Kidney glomerular epithelial cell (primary cell): ENCODE measurements at regions not wholly inside any gene's neighbourhood (a gene's known extent, or its start where the extent isn't known, plus 50 kb on each side); places are given as distances from the start of the nearest gene placed in this dataset.
A peak's percentile ranks its signal among the peaks of the same experiment; 100 is the strongest.

Source experiments
- DNase-seq: peaks from one replicate; lab custom pipeline; 2025; lab: John Stamatoyannopoulos, UW

GRCh38 chr14:49464885-49465284 lies 121.3 kb downstream of the RPS29 start:
- no peak for DNase-seq

GRCh38 chr14:49463146-49463545 lies 123.0 kb downstream of the RPS29 start:
- DNase-seq: no peak

DNA sequence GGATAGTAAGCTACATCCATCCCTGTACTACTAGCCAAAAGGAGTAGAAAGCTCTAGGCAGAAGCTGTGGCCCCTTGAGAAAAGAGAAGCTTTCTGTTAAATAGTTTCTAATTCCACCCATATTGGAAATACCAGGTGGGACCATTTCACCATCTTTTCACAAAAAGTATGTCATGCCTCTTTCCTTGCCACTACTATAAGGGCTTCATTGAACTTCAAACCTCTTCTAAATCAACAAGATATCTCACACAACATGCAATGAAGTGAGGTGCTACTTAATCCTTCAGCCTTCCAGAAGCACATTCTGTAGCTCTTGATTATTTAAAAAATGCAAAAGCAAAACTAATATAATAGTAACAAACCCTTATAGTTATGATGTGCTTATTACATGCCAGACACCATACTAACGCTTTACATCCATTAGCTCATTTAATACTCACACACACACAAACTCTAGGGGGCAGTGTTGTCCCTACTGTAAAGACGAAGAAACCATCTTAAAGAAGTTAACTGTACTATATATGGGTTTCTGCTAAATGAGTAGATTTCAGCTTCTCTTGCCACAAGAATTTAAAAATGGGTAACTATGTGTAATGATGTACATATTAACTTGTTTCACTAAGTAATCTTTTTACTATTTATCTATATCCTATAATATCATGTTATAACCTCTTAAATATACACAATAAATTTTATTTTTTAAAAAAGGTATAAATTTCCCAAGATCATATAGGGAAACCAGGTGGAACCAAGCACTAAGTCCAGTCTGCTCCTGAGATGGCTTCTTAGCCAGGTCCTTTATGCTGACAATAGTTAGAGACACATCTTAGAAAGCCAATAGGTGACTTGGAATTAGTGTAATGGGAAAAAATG lies 124.4 kb downstream of the RPS29 start:
- peak; percentile 82 for DNase-seq

DNA sequence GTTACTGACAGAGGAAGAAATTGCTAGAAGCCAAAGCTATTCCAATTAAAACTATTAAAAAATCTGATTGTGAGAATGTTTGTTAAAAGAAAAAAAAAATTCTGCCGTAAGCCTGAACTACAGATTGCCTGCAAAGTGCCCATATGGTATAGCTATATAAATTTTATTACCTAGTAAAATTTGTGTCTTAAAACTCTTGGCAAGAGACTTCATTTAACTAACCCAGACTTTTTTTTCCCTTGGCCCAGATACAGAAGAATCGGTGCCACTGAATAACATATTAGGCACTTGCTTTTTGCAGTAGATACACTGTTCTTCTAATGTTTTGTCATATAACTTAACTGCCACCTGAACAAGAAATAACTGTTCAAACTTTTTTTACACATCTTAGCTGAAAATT lies 125.5 kb downstream of the RPS29 start:
- DNase-seq: no peak

DNA sequence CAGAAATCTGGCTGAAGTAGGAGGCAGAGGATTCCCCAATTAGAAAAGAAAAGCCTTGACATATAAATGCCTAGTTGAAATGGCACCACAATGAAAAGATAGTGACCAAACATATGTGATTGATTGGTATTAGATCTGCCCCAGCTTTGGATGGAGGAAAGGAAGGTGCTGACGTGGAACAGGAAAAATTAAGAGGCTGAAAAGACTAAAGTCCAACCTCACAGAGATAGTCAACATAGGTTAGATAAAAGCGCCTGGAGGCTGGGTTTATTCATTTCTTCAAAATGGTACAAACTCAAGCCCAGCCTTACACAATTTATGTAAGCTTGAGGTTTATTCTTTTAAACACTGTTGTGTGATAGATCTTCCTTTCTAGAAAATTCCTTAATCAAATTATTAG lies 129.6 kb downstream of the RPS29 start:
- no peak for DNase-seq

DNA sequence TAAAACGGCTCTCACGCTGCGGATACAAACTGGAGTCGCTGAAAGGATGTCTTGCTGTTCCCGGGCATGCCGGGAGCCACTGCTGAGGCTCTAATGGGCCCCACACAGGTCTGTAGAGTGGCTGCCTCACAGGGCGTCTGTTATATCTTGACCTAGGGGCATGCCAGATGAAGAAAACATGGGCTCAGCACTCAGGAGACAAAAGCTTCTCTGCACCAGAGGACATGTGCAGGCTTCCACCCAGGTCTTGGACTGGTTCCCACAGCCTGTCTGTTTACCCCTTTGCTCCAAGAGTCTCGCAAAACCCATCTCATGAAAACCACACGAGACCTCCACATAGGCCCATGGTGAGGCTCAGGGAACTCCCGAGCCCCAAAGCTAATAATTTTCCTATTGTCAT lies 134.2 kb downstream of the RPS29 start:
- DNase-seq: no peak

- DNase-seq: no peak
Observed at GRCh38 chr14:49449749-49450148, 136.4 kb downstream of the RPS29 start.

- no peak for DNase-seq
Observed at GRCh38 chr14:49447540-49448107, 138.6 kb downstream of the RPS29 start.

GRCh38 chr14:49446801-49447200 lies 139.4 kb downstream of the RPS29 start:
- no peak for DNase-seq

DNA sequence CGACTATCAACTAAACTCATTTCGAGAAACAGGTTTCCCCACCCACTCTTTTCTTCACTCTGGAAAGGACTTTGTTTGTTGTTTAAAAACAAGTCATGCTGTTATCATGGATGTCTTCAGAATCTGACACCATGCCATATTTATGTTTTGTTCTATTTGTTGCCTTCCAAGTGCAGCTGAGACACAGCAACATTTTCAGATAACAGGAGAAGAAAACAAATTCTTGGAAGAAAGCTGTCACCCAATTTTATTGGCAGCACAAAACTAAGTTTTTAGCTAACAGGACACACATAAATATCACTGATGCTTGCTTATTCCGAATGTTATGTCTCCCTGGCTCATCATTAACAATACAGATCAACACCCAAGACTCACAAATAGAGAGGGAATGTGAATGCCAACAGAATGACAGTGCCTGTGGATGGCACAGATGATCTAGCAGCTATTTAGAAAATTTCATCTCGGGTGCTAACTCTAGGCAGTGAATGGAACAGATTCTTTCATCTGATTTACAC lies 147.9 kb downstream of the RPS29 start:
- DNase-seq: peak; percentile 19

DNA sequence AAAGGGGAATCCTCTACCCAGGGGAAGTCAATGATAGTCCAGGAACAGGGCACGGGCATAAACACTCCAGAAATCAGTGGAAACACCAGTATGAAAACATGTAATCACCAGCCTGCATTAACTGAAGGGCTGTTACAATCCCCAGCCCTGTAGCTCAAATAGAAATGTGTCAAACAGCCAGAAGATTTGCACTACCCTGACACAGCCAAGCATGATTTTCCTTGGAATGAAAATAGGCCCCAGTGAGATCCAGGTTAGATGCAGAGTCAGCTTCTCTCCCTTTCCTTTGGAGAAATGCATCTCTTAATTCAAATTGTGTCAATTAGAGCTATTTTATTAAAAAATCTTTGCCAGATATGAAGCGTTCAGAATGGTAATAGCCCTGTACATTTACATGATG lies 158.1 kb downstream of the RPS29 start:
- no peak for DNase-seq

DNA sequence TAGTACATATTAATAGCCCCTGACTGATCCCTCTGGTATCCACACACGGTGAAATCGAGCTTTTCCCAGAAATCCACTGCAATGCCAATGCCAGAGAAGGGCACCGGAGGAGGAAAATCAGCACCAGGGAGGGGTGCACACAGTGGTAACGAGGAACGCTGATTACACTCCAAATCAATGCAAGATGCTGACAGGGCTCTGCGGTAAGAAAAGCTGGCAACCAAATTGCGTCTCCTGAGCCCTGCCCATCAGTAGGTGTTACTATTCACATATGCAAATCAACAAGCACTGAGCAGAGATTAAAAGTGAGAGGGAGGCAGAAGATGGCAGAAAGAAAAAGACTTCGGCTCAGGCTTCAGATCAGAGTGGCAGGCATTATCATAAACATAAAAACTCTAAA lies 159.1 kb downstream of the RPS29 start:
- no peak for DNase-seq

- DNase-seq: no peak
Observed at GRCh38 chr14:49425921-49426320, 160.3 kb downstream of the RPS29 start.

DNA sequence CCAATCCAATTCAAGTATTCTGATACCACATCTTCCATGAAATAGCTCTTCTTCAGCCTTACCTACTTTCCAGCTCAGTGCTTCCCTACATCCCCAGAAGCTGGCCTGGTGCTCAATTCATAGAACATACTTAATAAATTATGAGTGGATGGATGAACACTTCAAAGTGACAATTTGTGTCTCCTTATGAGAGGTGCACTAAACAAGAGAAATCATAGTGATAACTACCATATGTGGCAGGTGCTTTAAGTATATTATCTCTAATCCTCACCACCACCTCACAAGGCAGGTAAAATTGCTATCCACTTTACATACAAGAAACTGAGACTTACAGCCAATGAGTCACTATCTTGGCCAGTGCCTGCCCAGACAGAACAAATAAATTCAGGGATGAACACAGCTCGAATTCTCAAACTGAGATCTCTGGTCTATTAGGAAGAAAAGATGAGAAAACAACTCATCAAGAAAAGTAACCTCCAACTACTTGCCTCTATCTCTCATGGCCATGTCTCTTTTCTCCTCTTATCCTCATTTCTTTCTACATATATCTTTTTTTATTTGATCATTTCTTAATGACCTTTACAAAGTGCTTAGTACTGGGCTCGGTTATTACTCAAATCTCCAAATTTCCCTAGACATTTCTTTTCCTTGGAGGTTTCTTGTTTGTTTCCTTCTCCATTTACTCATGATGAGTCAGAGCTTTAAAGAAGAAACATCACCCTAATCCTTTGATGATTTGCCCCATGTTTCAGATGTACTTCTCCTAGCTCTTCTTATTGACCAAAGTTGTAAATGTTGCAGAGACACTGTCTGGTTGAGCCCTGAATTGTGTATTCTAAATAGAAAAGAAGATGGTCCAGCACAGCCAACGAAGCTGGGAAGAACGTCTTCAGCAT lies 161.5 kb downstream of the RPS29 start:
- no peak for DNase-seq

DNA sequence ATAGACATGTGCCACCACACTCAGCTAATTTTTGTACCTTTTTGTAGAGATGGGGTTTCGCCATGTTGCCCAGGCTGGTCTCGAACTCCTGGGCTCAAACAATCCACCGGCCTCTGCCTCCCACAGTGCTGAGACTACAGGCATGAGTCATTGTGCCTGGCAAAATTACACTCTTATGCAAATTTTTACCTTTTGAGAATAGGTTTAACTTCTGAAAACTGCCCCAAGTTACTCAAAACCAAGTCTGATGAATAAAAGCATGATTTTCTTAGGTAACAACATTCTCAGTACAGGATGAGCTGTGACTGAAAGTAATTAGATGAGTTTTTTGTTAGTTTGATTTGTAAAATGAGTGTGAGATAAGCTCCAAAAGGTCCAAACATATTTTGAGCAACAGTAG lies 166.0 kb downstream of the RPS29 start:
- no peak for DNase-seq

GRCh38 chr14:49418789-49419188 lies 167.4 kb downstream of the RPS29 start:
- DNase-seq: no peak

DNA sequence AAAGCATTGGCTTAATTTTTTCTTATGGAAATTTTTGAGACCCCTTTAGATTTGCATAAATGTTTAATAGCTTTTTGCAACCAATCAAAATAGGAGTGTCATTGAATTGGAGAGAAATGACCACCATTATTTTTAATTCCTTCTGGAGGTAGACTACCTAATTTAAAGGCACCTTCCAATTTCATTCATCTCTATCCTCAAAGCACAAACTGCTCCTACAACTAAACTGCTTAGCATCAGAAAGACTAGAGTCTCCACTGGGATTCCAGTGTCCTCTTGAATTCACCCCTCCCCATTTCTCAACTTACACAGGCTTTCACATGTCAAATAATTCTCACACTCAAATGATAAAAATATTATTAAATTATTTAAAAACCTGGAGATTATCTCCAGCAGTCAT lies 168.4 kb downstream of the RPS29 start:
- no peak for DNase-seq

DNA sequence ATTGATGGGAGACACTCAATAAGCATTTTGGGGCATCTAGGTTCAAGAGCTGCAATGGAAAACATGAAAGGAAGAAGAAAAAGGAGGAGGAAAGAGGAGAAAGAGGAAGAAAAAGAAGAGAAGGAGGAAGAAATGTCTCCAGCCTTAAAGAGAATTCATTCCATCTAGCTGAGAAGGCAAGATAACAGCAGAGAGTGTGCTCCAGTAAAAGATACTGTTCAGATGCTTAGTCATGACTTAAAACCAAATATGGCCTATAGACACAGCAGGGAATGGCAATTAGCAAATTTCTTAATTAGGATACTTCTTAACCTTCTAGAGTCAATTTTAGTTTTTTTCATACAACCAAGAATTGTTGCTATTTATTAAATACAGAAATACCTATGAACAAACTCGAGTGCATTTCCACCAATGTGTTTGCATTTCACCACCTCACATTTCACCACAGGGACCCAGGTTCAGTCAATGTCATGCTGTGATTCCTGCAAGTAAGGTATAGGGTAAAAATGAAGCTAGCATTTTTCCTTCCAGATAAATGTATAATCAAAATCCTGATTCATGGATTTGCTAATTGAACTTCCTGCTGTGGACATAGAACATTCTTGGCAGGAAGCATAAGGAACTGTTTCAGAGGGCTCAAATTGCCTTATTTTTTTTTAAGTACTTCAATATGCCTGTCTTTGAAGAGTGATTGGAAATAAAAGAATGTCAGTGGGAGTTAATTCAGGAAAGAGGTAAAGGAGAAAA lies 177.8 kb downstream of the RPS29 start:
- DNase-seq: no peak

- DNase-seq: peak; percentile 1
Observed at GRCh38 chr14:49405291-49405690, 180.9 kb downstream of the RPS29 start.

DNA sequence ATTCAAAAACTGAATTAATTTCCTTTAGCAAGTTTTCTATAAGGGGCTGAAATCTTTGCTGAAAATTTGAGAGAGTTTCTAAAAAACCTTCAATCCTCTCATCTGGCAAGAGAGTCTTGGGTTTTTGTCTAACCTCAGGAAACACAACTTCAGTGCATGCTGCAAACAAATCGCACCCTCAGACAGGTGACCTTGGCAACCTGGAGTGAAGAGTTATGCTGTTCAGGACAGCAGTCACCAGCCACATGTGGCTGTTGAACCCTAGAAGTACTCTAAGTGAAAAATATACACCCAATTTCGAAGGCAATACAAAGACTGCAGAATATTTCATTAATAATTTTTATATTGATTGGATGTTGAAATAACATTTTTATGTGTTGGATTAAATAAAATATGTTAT lies 184.8 kb downstream of the RPS29 start:
- DNase-seq: no peak

DNA sequence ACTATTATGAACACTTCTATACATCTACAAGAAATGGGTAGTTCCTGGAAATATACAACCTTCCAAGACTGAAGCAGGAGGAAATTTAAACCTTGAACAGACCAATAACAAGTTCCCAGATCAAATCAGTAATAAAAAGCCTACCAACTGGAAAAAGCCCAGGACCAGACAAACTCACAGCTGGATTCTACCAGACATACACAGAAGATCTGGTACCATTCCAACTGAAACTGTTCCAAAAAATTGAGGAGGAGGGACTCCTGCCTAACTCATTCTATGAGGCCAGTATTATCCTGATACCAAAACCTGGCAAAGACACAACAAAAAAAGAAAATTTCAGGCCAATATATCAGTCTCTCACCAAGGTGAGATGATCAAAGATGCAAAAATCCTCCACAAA lies 189.4 kb downstream of the RPS29 start:
- no peak for DNase-seq

DNA sequence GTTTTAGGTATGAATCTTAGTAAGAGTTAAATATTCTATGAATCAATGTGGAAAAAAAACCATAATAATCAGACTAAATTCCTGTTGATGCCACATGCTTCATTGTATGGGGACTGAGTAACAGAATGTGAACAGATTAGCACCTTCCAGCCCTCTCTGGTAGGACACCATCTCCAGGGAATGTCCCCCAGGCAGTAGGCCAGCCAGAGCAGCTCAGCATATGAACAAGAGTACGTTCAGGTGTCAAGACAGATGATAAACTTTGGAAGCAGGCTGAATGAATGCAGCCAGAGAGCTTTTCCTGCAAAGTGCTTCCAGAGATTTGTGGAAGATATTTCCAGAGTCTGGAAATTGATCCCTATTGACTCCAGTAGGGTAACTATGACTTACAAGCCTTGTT lies 204.4 kb downstream of the RPS29 start:
- no peak for DNase-seq
